Esophagus muscularis mucosa (tissue), 4 donors: ENCODE measurements at regions not wholly inside any gene's neighbourhood (a gene's known extent, or its start where the extent isn't known, plus 50 kb on each side); places are given as distances from the start of the nearest gene placed in this dataset.

Source experiments
- CTCF ChIP-seq, 3 experiments: fragments of 200-600 bp in 2 of 3; fragments of 450-650 bp in 1 of 3; sonication (generic) in 2 of 3; IDR thresholded peaks; one replicate each; pipeline ENCODE4 v1.5.1; 2017 to 2019; ENCODE audit warnings: antibody characterized with exemption in 3 of 3, mild to moderate bottlenecking in 2 of 3, moderate library complexity in 1 of 3
- EP300 ChIP-seq: sonication (generic); formaldehyde crosslinking; IDR thresholded peaks from one replicate; pipeline ENCODE4 v1.6.1; 2017; ENCODE audit warnings: antibody characterized with exemption
- POLR2AphosphoS5 ChIP-seq, 2 donors: sonication (generic); formaldehyde crosslinking; IDR thresholded peaks; one replicate each; pipeline ENCODE4 v1.6.1; 2017; ENCODE audit warnings: antibody characterized with exemption in 2 of 2

GRCh38 chr5:117417501-117417900 lies 842.9 kb upstream of the SEMA6A start:
- TF ChIP-seq CTCF (IDR thresholded peaks at IDR 0.05), result no peak
- no peak for TF ChIP-seq EP300
- no peak for TF ChIP-seq POLR2AphosphoS5 (IDR thresholded peaks at IDR 0.05)
